ENCODE measurements at regions not wholly inside any gene's neighbourhood (a gene's known extent, or its start where the extent isn't known, plus 50 kb on each side); places are given as distances from the start of the nearest gene placed in this dataset.

- no peak for DNase-seq (ENCODE audit: low read depth in 2 of 2)
Measured at GRCh38 chr7:12127455-12127854, 83.6 kb upstream of the TMEM106B start.

GRCh38 chr7:12130609-12131008 lies 80.5 kb upstream of the TMEM106B start:
- no peak for DNase-seq (ENCODE audit: low read depth in 2 of 2)

DNA sequence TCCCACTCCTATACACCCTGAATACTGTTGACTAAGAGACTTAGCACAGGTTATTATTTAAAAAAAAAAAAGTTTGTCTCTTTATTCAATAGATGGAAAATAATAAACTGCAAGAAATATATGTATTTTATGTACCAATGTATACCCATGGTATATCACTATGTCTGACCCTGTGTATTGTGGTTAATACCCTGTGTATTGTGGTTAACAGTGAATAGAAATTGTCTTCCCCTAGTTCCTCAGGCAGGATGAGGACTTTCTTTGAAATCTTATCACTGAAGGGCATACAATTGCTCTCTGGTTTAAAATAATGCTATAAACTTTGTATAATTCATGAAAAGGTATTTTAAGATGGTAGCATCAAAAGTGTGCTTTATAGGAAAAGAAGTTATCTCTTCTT lies 80.0 kb upstream of the TMEM106B start:
- DNase-seq (ENCODE audit: low read depth in 2 of 2) = no peak

- no peak for DNase-seq (ENCODE audit: low read depth in 2 of 2)
Measured at GRCh38 chr7:12133865-12134264, 77.2 kb upstream of the TMEM106B start.

- no peak for DNase-seq (ENCODE audit: low read depth in 2 of 2)
Measured at GRCh38 chr7:12136523-12136922, 74.6 kb upstream of the TMEM106B start.

- DNase-seq (ENCODE audit: low read depth in 2 of 2) = no peak
Measured at GRCh38 chr7:12137283-12137682, 73.8 kb upstream of the TMEM106B start.

DNA sequence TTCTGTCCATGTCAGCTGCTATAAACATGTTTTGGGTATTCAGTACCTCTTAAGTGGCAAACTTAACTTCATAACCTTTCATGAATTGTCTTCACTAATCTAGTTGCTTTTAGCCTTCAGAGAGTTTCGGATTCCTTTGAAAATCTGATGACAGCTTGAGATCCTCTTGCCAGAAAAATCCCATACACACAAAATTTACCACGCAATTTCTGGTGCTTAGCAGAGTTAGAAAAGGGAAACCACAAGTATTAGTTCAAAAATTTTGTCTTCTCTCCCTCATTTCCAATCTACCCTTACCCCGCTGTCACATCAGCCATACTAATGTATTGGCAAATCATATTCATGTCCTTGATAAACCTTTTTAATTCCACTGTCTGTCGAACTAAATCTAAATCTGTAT lies 72.7 kb upstream of the TMEM106B start:
- DNase-seq (ENCODE audit: low read depth in 2 of 2) = no peak

DNA sequence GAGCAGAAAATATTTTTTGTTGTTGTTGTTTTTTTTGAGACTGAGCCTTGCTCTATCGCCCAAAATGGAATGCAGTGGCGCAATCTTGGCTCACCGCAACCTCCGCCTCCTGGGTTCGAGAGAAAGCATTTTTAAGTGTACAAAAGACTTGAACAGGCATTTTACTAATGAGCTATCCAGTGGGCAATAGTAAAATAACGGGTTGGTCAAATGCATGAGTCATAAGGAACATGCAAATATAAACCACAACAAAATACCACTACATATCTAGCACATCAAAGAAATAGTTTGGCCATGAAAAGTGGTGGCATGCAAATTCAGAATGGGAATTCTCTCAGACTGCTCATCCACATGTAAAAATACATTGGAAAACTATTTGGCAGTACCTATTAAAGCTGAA lies 71.7 kb upstream of the TMEM106B start:
- no peak for DNase-seq (ENCODE audit: low read depth in 2 of 2)

- DNase-seq (ENCODE audit: low read depth in 2 of 2) = no peak
Measured at GRCh38 chr7:12146813-12147212, 64.3 kb upstream of the TMEM106B start.

DNA sequence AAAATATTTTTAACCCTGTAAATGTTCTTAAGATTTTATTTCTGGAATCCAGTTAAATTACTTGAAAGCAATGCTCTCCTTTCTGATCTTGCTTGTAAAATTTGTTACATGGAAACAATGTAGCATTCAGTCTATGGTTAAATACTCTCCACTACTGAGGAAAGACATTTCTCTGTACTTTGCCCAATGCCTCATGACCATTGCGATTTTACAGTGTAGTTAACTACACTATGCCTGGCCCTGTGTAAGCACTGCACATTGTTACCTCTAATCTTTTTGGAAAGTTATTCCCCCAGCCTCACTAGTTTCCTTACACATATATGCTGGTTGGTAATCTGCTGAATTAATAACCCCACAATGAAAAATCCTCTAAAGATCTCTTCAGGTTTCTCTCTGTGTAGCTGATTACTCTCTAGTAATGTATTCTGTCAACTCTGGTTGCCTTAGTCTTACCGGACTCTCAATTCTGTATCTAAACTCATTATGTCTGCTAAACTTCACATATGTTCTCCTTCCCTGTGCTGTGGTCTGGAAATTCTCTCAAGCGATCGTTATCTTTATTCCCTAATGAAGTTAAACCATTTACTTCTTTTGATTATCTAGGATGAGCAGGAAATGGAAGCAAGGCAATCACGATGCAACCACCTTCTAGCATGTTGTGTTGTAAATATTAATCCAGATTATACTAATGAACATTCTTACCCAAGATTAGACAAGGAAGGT lies 58.7 kb upstream of the TMEM106B start:
- DNase-seq (ENCODE audit: low read depth in 2 of 2) = no peak

DNA sequence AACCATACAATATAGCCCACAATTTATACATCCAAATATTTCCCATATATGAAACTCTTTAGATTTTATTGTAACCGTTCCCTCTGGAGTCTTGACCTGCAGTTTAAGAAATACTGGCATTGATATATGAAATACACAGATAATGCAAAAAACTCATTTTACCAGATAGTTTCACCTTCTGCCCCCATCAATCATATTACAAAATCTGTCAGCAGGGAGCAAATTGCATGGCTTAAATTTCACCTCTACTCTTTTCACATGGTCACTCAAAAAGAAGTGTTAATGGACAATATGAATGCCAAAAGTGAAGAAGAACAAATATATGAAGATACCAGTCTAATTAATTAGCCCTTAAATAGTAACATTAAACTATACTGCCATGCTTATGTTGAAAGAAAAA lies 57.0 kb upstream of the TMEM106B start:
- no peak for DNase-seq (ENCODE audit: low read depth in 2 of 2)

- DNase-seq (ENCODE audit: low read depth in 2 of 2) = no peak
Measured at GRCh38 chr7:12157517-12157916, 53.6 kb upstream of the TMEM106B start.

DNA sequence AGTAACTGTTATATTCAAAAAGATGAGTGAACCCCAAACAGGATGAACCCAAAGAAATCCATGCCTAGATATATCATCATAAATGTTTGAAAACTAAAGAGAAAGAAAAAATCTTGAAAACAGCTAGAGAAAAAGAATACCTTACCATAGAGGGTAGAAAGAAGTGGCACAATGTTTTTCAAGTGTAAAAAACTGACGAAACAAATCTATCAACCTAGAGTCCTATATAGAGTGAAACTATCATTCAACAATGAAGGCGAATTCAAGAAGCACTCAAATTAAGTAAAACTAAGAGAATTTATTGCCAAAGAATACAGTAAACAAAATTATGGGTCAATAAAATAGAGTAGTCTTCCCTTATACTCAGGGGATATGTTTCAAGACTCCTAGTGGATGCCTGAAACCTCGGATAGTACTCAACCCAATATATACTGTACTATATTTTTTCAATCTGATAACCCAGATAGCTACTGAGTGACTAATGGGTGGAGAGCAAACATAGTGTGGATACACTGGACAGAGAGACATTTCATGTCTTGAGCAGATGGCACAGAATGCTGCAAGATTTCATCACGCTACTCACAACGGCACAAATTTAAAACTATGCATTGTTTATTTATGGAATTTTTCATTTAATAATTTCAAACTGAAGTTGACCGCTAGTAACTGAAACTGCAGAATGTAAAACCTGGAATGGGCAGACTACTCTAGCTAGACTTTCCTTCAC lies 52.6 kb upstream of the TMEM106B start:
- no peak for DNase-seq (ENCODE audit: low read depth in 2 of 2)

DNA sequence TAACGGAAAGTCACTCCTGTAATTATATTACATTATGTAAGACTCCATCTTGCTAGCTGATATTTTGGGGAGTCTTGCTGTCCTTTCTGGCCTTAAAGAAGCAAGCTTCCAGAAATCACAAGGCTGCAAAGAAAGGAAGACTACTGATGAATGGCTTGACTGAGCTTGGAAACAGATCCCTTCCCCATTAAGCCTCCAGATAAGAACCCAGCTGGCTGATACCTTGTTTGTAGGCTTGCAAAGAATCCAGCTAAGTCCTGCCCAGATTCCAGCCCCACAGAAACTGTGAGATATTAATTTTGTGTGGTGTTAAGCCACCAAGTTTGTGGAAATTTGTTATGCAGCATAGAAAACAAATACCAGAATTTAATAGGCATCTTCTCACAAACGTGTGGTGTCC lies 49.9 kb upstream of the TMEM106B start:
- no peak for DNase-seq (ENCODE audit: low read depth in 2 of 2)
